ENCODE measurements at regions not wholly inside any gene's neighbourhood (a gene's known extent, or its start where the extent isn't known, plus 50 kb on each side); places are given as distances from the start of the nearest gene placed in this dataset.

GRCh38 chr6:234706-235372 lies 57.4 kb upstream of the DUSP22 start:
- H3K27me3 ChIP-seq (ENCODE audit: control insufficient read depth in 4 of 4, insufficient read depth in 4 of 4, low read length in 3 of 4), result no peaks in the 10 kb centered on the region
- H3K4me1 ChIP-seq (ENCODE audit: control insufficient read depth in 4 of 4, insufficient read depth in 4 of 4, low read length in 3 of 4), result peaks cover 0 to 8% (median 4%) of the 10 kb centered on the region in 4 donors
- H3K36me3 ChIP-seq (ENCODE audit: control insufficient read depth in 4 of 4, insufficient read depth in 3 of 4, low read depth in 1 of 4, low read length in 3 of 4), result no peaks in the 10 kb centered on the region
- no peaks in the 10 kb centered on the region for H3K9me3 ChIP-seq (ENCODE audit: control insufficient read depth in 4 of 4, low read length in 3 of 4)
- no peak for TF ChIP-seq CTCF (IDR thresholded peaks at IDR 0.05; ENCODE audit: low read depth, low read length, missing input control)
- TF ChIP-seq FOXA1 (IDR thresholded peaks at IDR 0.05), result no peak
- no peak for TF ChIP-seq YY1 (IDR thresholded peaks at IDR 0.05)
- TF ChIP-seq FOXA2 (IDR thresholded peaks at IDR 0.05), result no peak
- TF ChIP-seq SP1 (IDR thresholded peaks at IDR 0.05), result no peak
- TF ChIP-seq ZBTB33 (IDR thresholded peaks at IDR 0.05), result no peak
- no peak for TF ChIP-seq JUND (IDR thresholded peaks at IDR 0.05)
- TF ChIP-seq NR2F2 (IDR thresholded peaks at IDR 0.05), result no peak
- no peak for TF ChIP-seq RAD21 (IDR thresholded peaks at IDR 0.05)
- no peak for TF ChIP-seq HNF4G (IDR thresholded peaks at IDR 0.05)
- TF ChIP-seq ATF3 (IDR thresholded peaks at IDR 0.05), result no peak
- no peak for TF ChIP-seq GABPA (IDR thresholded peaks at IDR 0.05 in 1 of 2, conservative IDR thresholded peaks at IDR 0.05 in 1 of 2)
- no peak for TF ChIP-seq MAX (IDR thresholded peaks at IDR 0.05)
- no peak for TF ChIP-seq TAF1 (conservative IDR thresholded peaks at IDR 0.05)
- TF ChIP-seq EGR1 (IDR thresholded peaks at IDR 0.05; ENCODE audit: low read depth in 2 of 2), result no peak
- no peak for TF ChIP-seq HNF4A (conservative IDR thresholded peaks at IDR 0.05)
- DNase-seq (ENCODE audit: low spot score), result no peak
- 93% methylated on average over 3 of the region's 3 CpGs for WGBS
- no peak overlapping the region for H3K9ac ChIP-seq (ENCODE audit: low read depth in 1 of 2, low read length in 2 of 2)
- H3K4me3 ChIP-seq (ENCODE audit: low read depth in 1 of 3, low read length in 3 of 3), result no peak overlapping the region
- H3K27ac ChIP-seq (ENCODE audit: low read depth in 1 of 2, low read length in 2 of 2), result no peak overlapping the region

GRCh38 chr6:235763-236360 lies 56.4 kb upstream of the DUSP22 start:
- Histone ChIP-seq H3K27ac (ENCODE audit: low read depth in 1 of 2, low read length in 2 of 2) (peak overlapping the region in 1 of 2 donors; percentile 4), H3K9me3 (ENCODE audit: control insufficient read depth in 4 of 4, low read length in 3 of 4) (no peaks in the 10 kb centered on the region), H3K27me3 (ENCODE audit: control insufficient read depth in 4 of 4, insufficient read depth in 4 of 4, low read length in 3 of 4) (no peaks in the 10 kb centered on the region), H3K9ac (ENCODE audit: low read depth in 1 of 2, low read length in 2 of 2) (peak overlapping the region in 1 of 2 donors; percentile 17), H3K4me1 (ENCODE audit: control insufficient read depth in 4 of 4, insufficient read depth in 4 of 4, low read length in 3 of 4) (peaks cover 0 to 8% (median 4%) of the 10 kb centered on the region in 4 donors), H3K4me3 (ENCODE audit: low read depth in 1 of 3, low read length in 3 of 3) (peak overlapping the region in 1 of 3 donors; percentile 40), H3K36me3 (ENCODE audit: control insufficient read depth in 4 of 4, insufficient read depth in 3 of 4, low read depth in 1 of 4, low read length in 3 of 4) (no peaks in the 10 kb centered on the region)
- TF ChIP-seq MAX (IDR thresholded peaks at IDR 0.05) (no peak), RAD21 (IDR thresholded peaks at IDR 0.05) (peak in 1 of 2 donors; percentile 36), RXRA (IDR thresholded peaks at IDR 0.05) (no peak)
- 4% methylated on average over 2 of the region's 2 CpGs for WGBS
- DNase-seq (ENCODE audit: low spot score), result no peak

Data from liver (tissue), 8 donors.